ENCODE measurements at regions not wholly inside any gene's neighbourhood (a gene's known extent, or its start where the extent isn't known, plus 50 kb on each side); places are given as distances from the start of the nearest gene placed in this dataset.
"Not testable (repeated sequence)": the region's sequence is repeated elsewhere in the genome, so short reads cannot be mapped to it uniquely, and the experiment has no call there.

DNA sequence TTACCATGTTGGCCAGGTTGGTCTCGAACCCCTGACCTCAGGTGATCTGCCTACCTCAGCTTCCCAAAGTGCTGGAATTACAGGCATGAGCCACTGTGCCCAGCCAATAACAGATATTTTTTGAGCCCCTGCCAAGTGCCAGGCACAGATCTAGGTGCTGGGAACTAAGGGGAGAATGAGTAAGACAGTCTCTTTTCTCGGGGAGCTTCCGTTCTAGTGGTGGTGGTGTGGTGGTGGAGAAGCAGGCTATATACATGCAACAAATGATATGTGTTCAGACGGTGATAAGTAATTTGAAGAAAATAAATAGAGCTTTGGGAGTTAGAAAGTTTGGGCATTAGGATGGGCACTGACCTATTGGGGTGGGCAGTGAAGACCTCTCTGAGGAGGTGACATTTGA, 76.7 kb upstream of the VKORC1L1 start:
- 97% methylated on average over 3 of the region's 4 CpGs; no CpG with 5 or more reads in 1 of the 2 experiments for WGBS, 2 experiments (ENCODE audit: extremely low coverage in 2 of 2, insufficient read length in 1 of 2)
- Histone ChIP-seq H3K4ac (ENCODE audit: low read depth, low read length) (peak overlapping the region; percentile 64), H3K4me3 (ENCODE audit: insufficient read depth, low read depth, low read length) (no peak overlapping the region), H2AK9ac (replicated peaks; ENCODE audit: low read depth, low read length, poor library complexity) (no peak overlapping the region), H4K5ac (ENCODE audit: low read depth, low read length) (peak overlapping the region; percentile 9; the same call in 1 of the 2 replicates), H3K27me3 (ENCODE audit: control insufficient read depth, insufficient read depth, low read length) (no peaks in the 10 kb centered on the region), H3K18ac (ENCODE audit: low read depth, low read length) (peak overlapping the region; percentile 11; the same call in 1 of the 2 replicates), H3K9ac (ENCODE audit: low read depth, low read length) (no peak overlapping the region), H3K9me3 (ENCODE audit: control insufficient read depth, insufficient read depth, low read length) (no peaks in the 10 kb centered on the region), H2AK5ac (ENCODE audit: low read depth, low read length) (peak overlapping the region; percentile 75; the same call in 1 of the 2 replicates), H3K4me1 (ENCODE audit: control insufficient read depth, insufficient read depth, low read length) (peaks cover 2% of the 10 kb centered on the region), H3K9me1 (ENCODE audit: insufficient read depth, low read length) (peaks cover 11% of the 10 kb centered on the region), H3K23ac (ENCODE audit: low read depth, low read length) (0 out of 2 replicates have a peak overlapping the region, but pooled peaks have one; percentile 15), H3K56ac (ENCODE audit: extremely low read depth, insufficient read depth, low read length) (no peak overlapping the region), H2AFZ (replicated peaks; ENCODE audit: low read length, poor library complexity) (no peak overlapping the region), H3K79me1 (ENCODE audit: low read depth in 1 of 2, low read length in 2 of 2) (no peaks in the 10 kb centered on the region), H2BK20ac (ENCODE audit: low read depth, low read length) (peak overlapping the region; percentile 57; the same call in 1 of the 2 replicates), H3K14ac (replicated peaks; ENCODE audit: low read depth, low read length) (no peak overlapping the region), H4K8ac (ENCODE audit: low read depth in 2 of 2, low read length in 2 of 2) (no peak overlapping the region), H3K36me3 (ENCODE audit: control insufficient read depth, insufficient read depth, low read length) (no peaks in the 10 kb centered on the region), H2BK15ac (ENCODE audit: low read depth, low read length) (peak overlapping the region; percentile 66; the same call in 2 of the 3 replicates), H3K4me2 (ENCODE audit: low read depth, low read length) (no peak overlapping the region), H4K20me1 (ENCODE audit: insufficient read depth, low read length) (no peaks in the 10 kb centered on the region), H3K27ac (ENCODE audit: insufficient read depth, low read length) (no peak overlapping the region), H2BK5ac (ENCODE audit: low read depth, low read length, poor library complexity, severe bottlenecking) (no peak overlapping the region), H4K91ac (ENCODE audit: insufficient read depth, low read depth, low read length) (peak overlapping the region; percentile 43), H2BK120ac (ENCODE audit: low read depth, low read length) (peak overlapping the region; percentile 33)
- intact Hi-C loops (cut with micrococcal nuclease), result no loop called here
- DNase-seq, result no peak
- POLR2A ChIA-PET (ENCODE audit: unreplicated experiment), result no interaction called here
- TF ChIP-seq POLR2A (IDR thresholded peaks at IDR 0.05; ENCODE audit: low read depth, low read length), result no peak
- dilution Hi-C loops (cut with HindIII; ENCODE audit: low sequenced_read_pairs, unreplicated experiment), result no loop called here
- BruUV-seq (replicated peaks), result no TSS peak
- in situ Hi-C loops (cut with MboI; ENCODE audit: low sequenced_read_pairs), result no loop called here
- no peak for ATAC-seq (ENCODE audit: low read depth)
- CTCF ChIA-PET, result no interaction called here

- POLR2A ChIA-PET (ENCODE audit: unreplicated experiment); intact Hi-C loops (cut with micrococcal nuclease); BruUV-seq (replicated peaks); H3K27ac ChIP-seq (ENCODE audit: insufficient read depth, low read length); H3K9me3 ChIP-seq (ENCODE audit: control insufficient read depth, insufficient read depth, low read length); H3K4me3 ChIP-seq (ENCODE audit: insufficient read depth, low read depth, low read length); H3K79me1 ChIP-seq (ENCODE audit: low read depth in 1 of 2, low read length in 2 of 2); H2AK9ac ChIP-seq (replicated peaks; ENCODE audit: low read depth, low read length, poor library complexity); H4K20me1 ChIP-seq (ENCODE audit: insufficient read depth, low read length); H3K9ac ChIP-seq (ENCODE audit: low read depth, low read length); H3K23ac ChIP-seq (ENCODE audit: low read depth, low read length); H3K56ac ChIP-seq (ENCODE audit: extremely low read depth, insufficient read depth, low read length); H4K5ac ChIP-seq (ENCODE audit: low read depth, low read length); H2AFZ ChIP-seq (replicated peaks; ENCODE audit: low read length, poor library complexity); H3K14ac ChIP-seq (replicated peaks; ENCODE audit: low read depth, low read length); H3K18ac ChIP-seq (ENCODE audit: low read depth, low read length); H3K4me1 ChIP-seq (ENCODE audit: control insufficient read depth, insufficient read depth, low read length); H3K27me3 ChIP-seq (ENCODE audit: control insufficient read depth, insufficient read depth, low read length); dilution Hi-C loops (cut with HindIII; ENCODE audit: low sequenced_read_pairs, unreplicated experiment); H3K4me2 ChIP-seq (ENCODE audit: low read depth, low read length); CTCF ChIA-PET; H3K36me3 ChIP-seq (ENCODE audit: control insufficient read depth, insufficient read depth, low read length); ATAC-seq (ENCODE audit: low read depth); in situ Hi-C loops (cut with MboI; ENCODE audit: low sequenced_read_pairs); DNase-seq: not testable (repeated sequence)
- peak overlapping the region; percentile 52; the same call in 1 of the 2 replicates for H4K91ac ChIP-seq (ENCODE audit: insufficient read depth, low read depth, low read length)
- H2BK5ac ChIP-seq (ENCODE audit: low read depth, low read length, poor library complexity, severe bottlenecking), result peak overlapping the region; percentile 31
- peak overlapping the region; percentile 71; the same call in 1 of the 2 replicates for H3K4ac ChIP-seq (ENCODE audit: low read depth, low read length)
- peak overlapping the region in 1 of 2 experiments; percentile 45; a peak in 2 of 4 replicates for H4K8ac ChIP-seq (ENCODE audit: low read depth in 2 of 2, low read length in 2 of 2)
- H2BK20ac ChIP-seq (ENCODE audit: low read depth, low read length), result peak overlapping the region; percentile 38
- 100% methylated on average over 1 of the region's 9 CpGs; no CpG with 5 or more reads in 1 of the 2 experiments for WGBS, 2 experiments (ENCODE audit: extremely low coverage in 2 of 2, insufficient read length in 1 of 2)
- peak overlapping the region; percentile 59 for H2AK5ac ChIP-seq (ENCODE audit: low read depth, low read length)
- peak overlapping the region; percentile 55; the same call in 1 of the 3 replicates for H2BK15ac ChIP-seq (ENCODE audit: low read depth, low read length)
- H3K9me1 ChIP-seq (ENCODE audit: insufficient read depth, low read length), result peaks cover 11% of the 10 kb centered on the region
- H2BK120ac ChIP-seq (ENCODE audit: low read depth, low read length), result peak overlapping the region; percentile 82; the same call in 1 of the 2 replicates
These were observed 75.8 kb upstream of the VKORC1L1 start for GRCh38 chr7:65797086-65797485.

Data from IMR-90 (cell line).